GM18868 (cell line): ENCODE measurements at regions not wholly inside any gene's neighbourhood (a gene's known extent, or its start where the extent isn't known, plus 50 kb on each side); places are given as distances from the start of the nearest gene placed in this dataset.

Experiments used
- ATAC-seq: cut with Tn5 transposase; IDR thresholded peaks from one replicate; pipeline ENCODE4 v1.9.1; 2021; ENCODE audit warnings: mild to moderate bottlenecking, moderate library complexity; ENCODE audit not compliant: unreplicated experiment

- peak; percentile 66 for ATAC-seq
These were observed 64.3 kb upstream of the CCDC160 start for GRCh38 chrX:134172588-134173259.

- ATAC-seq: no peak
These were observed 63.3 kb upstream of the CCDC160 start for GRCh38 chrX:134173541-134174272.

GRCh38 chrX:134174273-134174660 is 62.7 kb upstream of the CCDC160 start:
- no peak for ATAC-seq

GRCh38 chrX:134174859-134175258 is 62.1 kb upstream of the CCDC160 start:
- no peak for ATAC-seq

- no peak for ATAC-seq
These were observed 59.5 kb upstream of the CCDC160 start for GRCh38 chrX:134177527-134177926.

- no peak for ATAC-seq
These were observed 56.2 kb upstream of the CCDC160 start for GRCh38 chrX:134180601-134181274.

GRCh38 chrX:134181275-134181660 is 55.7 kb upstream of the CCDC160 start:
- no peak for ATAC-seq

- no peak for ATAC-seq
These were observed 53.3 kb upstream of the CCDC160 start for GRCh38 chrX:134183665-134184064.

GRCh38 chrX:134184936-134185335 is 52.0 kb upstream of the CCDC160 start:
- no peak for ATAC-seq

GRCh38 chrX:134186362-134187121 is 50.4 kb upstream of the CCDC160 start:
- ATAC-seq: peak; percentile 77
